H1 (cell line): ENCODE measurements at regions not wholly inside any gene's neighbourhood (a gene's known extent, or its start where the extent isn't known, plus 50 kb on each side); places are given as distances from the start of the nearest gene placed in this dataset.

Experiments used
- E2F6 ChIP-seq: IDR thresholded peaks from 2 replicates; pipeline ENCODE4 v1.6.1; 2012; ENCODE audit warnings: inconsistent platforms
- EZH2 ChIP-seq: fragments of 200-600 bp; sonication (generic); IDR thresholded peaks from 2 replicates; pipeline ENCODE4 v1.7.1; 2012; ENCODE audit warnings: low read depth, mild to moderate bottlenecking, moderate library complexity, low read length, inconsistent platforms; ENCODE audit not compliant: severe bottlenecking
- HDAC6 ChIP-seq: IDR thresholded peaks from one replicate; pipeline ENCODE4 v1.7.1; 2012; ENCODE audit warnings: low read depth, mild to moderate bottlenecking, inconsistent platforms, low read length, moderate library complexity
- KDM4A ChIP-seq: IDR thresholded peaks from one replicate; pipeline ENCODE4 v1.7.1; 2012; ENCODE audit warnings: low read depth, mild to moderate bottlenecking, moderate library complexity, low read length, inconsistent platforms; ENCODE audit not compliant: severe bottlenecking
- KDM5A ChIP-seq: fragments of 200-600 bp; IDR thresholded peaks from 2 replicates; pipeline ENCODE4 v1.7.1; 2012; ENCODE audit warnings: mild to moderate bottlenecking, low read length, inconsistent platforms, mixed read lengths
- MAFK ChIP-seq: IDR thresholded peaks from 2 replicates; pipeline ENCODE4 v1.6.1; 2012; ENCODE audit warnings: low read depth, mild to moderate bottlenecking, improper control_type of control experiment, low read length
- SP4 ChIP-seq: IDR thresholded peaks from 2 replicates; pipeline ENCODE4 v1.6.1; 2012; ENCODE audit warnings: low read length, inconsistent platforms
- TAF1 ChIP-seq: IDR thresholded peaks from 2 replicates; pipeline ENCODE4 v1.6.1; 2011; ENCODE audit warnings: mild to moderate bottlenecking, low read depth, low read length
- TBP ChIP-seq: IDR thresholded peaks from 2 replicates; pipeline ENCODE4 v1.6.1; 2011; ENCODE audit warnings: low read depth, low read length, improper control_type of control experiment
- TEAD4 ChIP-seq: IDR thresholded peaks from 2 replicates; pipeline ENCODE4 v1.6.1; 2012; ENCODE audit warnings: low read depth, low read length, inconsistent platforms, mixed read lengths
- ZNF274 ChIP-seq: IDR thresholded peaks from 2 replicates; pipeline ENCODE4 v1.7.0; 2012; ENCODE audit warnings: low read length, borderline replicate concordance; ENCODE audit errors: extremely low read depth
- TF ChIP-seq, protein P1 (sequence below): fragments of 300-600 bp; sonication (generic); IDR thresholded peaks from 2 replicates; pipeline ENCODE4 v1.7.1; 2012; ENCODE audit warnings: low read length, moderate library complexity, mild to moderate bottlenecking, inconsistent platforms; ENCODE audit not compliant: insufficient replicate concordance

- TF ChIP-seq, protein P1, sequence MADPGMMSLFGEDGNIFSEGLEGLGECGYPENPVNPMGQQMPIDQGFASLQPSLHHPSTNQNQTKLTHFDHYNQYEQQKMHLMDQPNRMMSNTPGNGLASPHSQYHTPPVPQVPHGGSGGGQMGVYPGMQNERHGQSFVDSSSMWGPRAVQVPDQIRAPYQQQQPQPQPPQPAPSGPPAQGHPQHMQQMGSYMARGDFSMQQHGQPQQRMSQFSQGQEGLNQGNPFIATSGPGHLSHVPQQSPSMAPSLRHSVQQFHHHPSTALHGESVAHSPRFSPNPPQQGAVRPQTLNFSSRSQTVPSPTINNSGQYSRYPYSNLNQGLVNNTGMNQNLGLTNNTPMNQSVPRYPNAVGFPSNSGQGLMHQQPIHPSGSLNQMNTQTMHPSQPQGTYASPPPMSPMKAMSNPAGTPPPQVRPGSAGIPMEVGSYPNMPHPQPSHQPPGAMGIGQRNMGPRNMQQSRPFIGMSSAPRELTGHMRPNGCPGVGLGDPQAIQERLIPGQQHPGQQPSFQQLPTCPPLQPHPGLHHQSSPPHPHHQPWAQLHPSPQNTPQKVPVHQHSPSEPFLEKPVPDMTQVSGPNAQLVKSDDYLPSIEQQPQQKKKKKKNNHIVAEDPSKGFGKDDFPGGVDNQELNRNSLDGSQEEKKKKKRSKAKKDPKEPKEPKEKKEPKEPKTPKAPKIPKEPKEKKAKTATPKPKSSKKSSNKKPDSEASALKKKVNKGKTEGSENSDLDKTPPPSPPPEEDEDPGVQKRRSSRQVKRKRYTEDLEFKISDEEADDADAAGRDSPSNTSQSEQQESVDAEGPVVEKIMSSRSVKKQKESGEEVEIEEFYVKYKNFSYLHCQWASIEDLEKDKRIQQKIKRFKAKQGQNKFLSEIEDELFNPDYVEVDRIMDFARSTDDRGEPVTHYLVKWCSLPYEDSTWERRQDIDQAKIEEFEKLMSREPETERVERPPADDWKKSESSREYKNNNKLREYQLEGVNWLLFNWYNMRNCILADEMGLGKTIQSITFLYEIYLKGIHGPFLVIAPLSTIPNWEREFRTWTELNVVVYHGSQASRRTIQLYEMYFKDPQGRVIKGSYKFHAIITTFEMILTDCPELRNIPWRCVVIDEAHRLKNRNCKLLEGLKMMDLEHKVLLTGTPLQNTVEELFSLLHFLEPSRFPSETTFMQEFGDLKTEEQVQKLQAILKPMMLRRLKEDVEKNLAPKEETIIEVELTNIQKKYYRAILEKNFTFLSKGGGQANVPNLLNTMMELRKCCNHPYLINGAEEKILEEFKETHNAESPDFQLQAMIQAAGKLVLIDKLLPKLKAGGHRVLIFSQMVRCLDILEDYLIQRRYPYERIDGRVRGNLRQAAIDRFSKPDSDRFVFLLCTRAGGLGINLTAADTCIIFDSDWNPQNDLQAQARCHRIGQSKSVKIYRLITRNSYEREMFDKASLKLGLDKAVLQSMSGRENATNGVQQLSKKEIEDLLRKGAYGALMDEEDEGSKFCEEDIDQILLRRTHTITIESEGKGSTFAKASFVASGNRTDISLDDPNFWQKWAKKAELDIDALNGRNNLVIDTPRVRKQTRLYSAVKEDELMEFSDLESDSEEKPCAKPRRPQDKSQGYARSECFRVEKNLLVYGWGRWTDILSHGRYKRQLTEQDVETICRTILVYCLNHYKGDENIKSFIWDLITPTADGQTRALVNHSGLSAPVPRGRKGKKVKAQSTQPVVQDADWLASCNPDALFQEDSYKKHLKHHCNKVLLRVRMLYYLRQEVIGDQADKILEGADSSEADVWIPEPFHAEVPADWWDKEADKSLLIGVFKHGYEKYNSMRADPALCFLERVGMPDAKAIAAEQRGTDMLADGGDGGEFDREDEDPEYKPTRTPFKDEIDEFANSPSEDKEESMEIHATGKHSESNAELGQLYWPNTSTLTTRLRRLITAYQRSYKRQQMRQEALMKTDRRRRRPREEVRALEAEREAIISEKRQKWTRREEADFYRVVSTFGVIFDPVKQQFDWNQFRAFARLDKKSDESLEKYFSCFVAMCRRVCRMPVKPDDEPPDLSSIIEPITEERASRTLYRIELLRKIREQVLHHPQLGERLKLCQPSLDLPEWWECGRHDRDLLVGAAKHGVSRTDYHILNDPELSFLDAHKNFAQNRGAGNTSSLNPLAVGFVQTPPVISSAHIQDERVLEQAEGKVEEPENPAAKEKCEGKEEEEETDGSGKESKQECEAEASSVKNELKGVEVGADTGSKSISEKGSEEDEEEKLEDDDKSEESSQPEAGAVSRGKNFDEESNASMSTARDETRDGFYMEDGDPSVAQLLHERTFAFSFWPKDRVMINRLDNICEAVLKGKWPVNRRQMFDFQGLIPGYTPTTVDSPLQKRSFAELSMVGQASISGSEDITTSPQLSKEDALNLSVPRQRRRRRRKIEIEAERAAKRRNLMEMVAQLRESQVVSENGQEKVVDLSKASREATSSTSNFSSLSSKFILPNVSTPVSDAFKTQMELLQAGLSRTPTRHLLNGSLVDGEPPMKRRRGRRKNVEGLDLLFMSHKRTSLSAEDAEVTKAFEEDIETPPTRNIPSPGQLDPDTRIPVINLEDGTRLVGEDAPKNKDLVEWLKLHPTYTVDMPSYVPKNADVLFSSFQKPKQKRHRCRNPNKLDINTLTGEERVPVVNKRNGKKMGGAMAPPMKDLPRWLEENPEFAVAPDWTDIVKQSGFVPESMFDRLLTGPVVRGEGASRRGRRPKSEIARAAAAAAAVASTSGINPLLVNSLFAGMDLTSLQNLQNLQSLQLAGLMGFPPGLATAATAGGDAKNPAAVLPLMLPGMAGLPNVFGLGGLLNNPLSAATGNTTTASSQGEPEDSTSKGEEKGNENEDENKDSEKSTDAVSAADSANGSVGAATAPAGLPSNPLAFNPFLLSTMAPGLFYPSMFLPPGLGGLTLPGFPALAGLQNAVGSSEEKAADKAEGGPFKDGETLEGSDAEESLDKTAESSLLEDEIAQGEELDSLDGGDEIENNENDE, result no peak
- no peak for TF ChIP-seq SP4
- TF ChIP-seq TEAD4, result no peak
- no peak for TF ChIP-seq HDAC6
- no peak for TF ChIP-seq ZNF274
- TF ChIP-seq MAFK, result no peak
- TF ChIP-seq KDM5A, result no peak
- TF ChIP-seq EZH2, result no peak
- no peak for TF ChIP-seq TAF1
- TF ChIP-seq KDM4A, result no peak
- no peak for TF ChIP-seq TBP
- no peak for TF ChIP-seq E2F6
These were observed 152.3 kb upstream of the LARGE1 start (continued) for GRCh38 chr22:34072585-34072984.
